22Rv1 (cell line): ENCODE measurements at regions not wholly inside any gene's neighbourhood (a gene's known extent, or its start where the extent isn't known, plus 50 kb on each side); places are given as distances from the start of the nearest gene placed in this dataset.

Experiments used
- H3K27ac ChIP-seq: fragments of 450-650 bp; 2 replicates; pipeline ENCODE4 v1.5.1; 2017
- CTCF ChIP-seq: fragments of 450-650 bp; IDR thresholded peaks from 2 replicates; pipeline ENCODE4 v1.5.1; 2017; ENCODE audit warnings: mild to moderate bottlenecking
- ZFX ChIP-seq: fragments of 450-650 bp; IDR thresholded peaks from 2 replicates; pipeline ENCODE4 v1.6.1; 2017; ENCODE audit warnings: antibody characterized with exemption, borderline replicate concordance

GRCh38 chr6:113304116-113304515 is 553.0 kb upstream of the MARCKS start:
- no peak for TF ChIP-seq CTCF
- no peak for TF ChIP-seq ZFX
- no peak overlapping the region for H3K27ac ChIP-seq

- TF ChIP-seq CTCF (peak; percentile 66), ZFX (no peak)
- H3K27ac ChIP-seq: no peak overlapping the region
These were observed 550.5 kb upstream of the MARCKS start for GRCh38 chr6:113306552-113307145.

- no peak for TF ChIP-seq ZFX
- no peak for TF ChIP-seq CTCF
- H3K27ac ChIP-seq: no peak overlapping the region
These were observed 548.9 kb upstream of the MARCKS start for GRCh38 chr6:113308266-113308665.

- TF ChIP-seq ZFX (no peak), CTCF (no peak)
- no peak overlapping the region for H3K27ac ChIP-seq
These were observed 543.3 kb upstream of the MARCKS start for GRCh38 chr6:113313841-113314240.

GRCh38 chr6:113315165-113315564 is 542.0 kb upstream of the MARCKS start:
- no peak overlapping the region for H3K27ac ChIP-seq
- TF ChIP-seq ZFX: no peak
- no peak for TF ChIP-seq CTCF

- TF ChIP-seq ZFX (no peak), CTCF (no peak)
- no peak overlapping the region for H3K27ac ChIP-seq
These were observed 541.3 kb upstream of the MARCKS start for GRCh38 chr6:113315879-113316278.

- TF ChIP-seq CTCF (no peak), ZFX (no peak)
- no peak overlapping the region for H3K27ac ChIP-seq
These were observed 539.7 kb upstream of the MARCKS start for GRCh38 chr6:113317442-113317841.
